CD4-positive, alpha-beta T cell treated with Interleukin-6 at 100 ng/mL for 8 hours (primary cell): ENCODE measurements at regions not wholly inside any gene's neighbourhood (a gene's known extent, or its start where the extent isn't known, plus 50 kb on each side); places are given as distances from the start of the nearest gene placed in this dataset.

Experiments
- DNase-seq: peaks from one replicate; pipeline ENCODE4 v3.0.0-alpha.2; 2020; ENCODE audit warnings: mixed read lengths, low spot score

DNA sequence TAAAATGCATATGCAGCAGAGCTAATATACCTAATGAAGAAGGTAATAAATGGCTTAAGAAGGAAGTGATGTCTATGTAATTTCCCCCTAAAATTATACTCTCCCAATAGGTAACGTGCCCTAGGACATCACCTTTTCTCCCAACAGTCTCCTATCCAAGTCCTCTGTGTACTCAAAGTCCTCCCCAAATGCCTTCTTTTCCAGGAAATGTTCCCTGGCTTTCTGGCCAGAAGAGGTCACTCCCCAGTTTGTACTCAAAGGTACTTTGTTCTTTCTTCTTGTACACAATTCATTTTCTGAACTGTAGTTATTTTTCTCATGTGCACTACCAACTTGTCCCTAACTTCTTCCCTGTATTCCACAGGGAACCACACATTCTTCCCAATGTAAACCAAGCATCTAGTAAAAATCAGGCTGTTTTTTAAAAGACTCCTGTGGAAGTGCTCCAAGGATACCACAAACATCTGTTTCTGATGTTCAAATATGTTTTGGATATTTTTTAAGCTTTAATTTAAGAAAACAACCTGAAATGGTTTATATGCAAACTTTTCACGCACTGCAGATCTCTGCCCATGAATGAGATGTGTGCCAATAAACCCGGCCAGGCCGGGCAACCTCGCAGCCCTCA, 262.3 kb upstream of the KLF14 start:
- DNase-seq = no peak

DNA sequence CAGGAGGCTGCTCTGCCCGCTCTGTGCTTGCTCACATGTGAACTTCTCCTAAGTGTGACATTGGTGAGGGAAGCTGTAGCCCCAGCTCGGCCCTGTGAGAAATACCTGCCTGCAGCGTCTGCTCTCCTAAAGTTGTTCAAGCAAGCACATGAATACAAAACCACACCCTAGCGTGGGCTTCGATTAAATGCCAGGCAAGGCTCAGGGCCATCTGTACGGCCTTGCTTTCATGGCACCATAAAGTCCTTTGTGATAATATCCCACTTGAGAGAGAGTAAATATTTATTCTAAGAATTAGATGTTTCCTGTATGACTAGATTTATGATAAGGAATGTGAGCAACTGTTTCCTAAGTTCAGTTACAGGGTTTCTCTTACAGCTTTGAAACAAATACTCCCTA, 262.8 kb upstream of the KLF14 start:
- no peak for DNase-seq

DNA sequence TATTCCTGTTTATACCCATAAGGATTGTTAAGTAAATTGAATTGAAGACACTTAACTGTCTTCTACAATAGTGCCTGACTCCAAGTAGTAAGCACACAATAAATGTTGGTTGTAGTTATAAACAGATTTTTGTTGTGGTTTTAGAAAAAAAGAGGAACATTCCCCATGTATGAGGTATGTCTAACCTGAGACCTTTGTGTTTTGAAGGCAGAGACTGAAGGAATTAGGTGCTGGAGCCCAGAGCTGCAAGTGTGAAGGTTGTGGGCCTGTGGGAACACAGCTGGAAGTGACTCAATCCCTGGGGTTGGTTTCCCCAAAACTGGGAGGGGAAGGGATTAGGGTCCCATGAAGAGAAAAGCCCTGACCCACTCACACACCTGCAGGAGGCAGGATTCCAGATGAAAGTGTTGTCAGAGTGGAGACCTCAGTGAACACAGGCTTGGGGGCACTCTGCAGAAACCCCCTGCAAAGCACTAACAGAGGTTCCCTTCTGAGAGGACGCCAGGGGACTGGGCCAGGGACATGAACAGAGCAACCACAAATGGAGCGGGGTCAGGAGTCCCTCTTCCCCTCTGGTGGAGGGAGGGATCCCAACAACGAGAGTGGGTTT, 265.1 kb upstream of the KLF14 start:
- no peak for DNase-seq

DNA sequence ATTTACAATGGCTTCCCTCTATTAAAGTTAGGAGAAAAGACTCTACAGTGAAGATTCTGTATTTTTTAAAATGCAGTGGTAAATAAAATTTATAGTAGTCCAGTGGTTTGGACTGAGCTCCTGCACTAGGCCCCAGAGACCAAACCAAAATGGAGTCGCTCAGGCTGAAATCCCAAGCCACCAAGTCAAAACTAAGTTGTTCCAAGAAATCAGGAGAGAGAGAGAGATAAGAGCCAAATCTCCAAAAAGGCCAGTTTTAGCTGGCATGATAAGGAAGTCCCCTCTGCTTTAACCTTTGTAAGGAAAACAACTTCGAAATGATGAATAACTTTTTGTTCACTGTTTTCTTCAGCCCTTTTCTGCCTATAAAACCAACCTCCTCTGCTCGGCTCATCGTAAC, 265.9 kb upstream of the KLF14 start:
- no peak for DNase-seq

DNA sequence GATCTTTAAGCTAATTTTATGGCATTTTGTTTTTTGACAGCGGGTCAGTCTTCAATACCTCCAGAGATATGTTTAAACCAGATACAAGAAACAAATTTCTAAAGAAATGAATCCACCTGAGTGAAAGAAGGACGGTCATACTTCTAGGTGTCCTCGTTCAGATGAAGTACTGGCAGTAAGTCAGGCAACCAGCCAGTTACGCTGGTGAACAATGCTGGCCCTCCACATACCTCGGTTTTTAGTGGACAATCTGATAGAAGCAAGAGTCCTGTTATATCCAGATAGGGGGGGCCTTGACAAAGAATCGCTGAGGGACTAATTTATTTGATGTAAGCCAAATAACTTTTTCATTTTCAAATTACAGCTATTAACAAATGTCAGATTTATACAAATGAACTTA, 266.4 kb upstream of the KLF14 start:
- no peak for DNase-seq

DNA sequence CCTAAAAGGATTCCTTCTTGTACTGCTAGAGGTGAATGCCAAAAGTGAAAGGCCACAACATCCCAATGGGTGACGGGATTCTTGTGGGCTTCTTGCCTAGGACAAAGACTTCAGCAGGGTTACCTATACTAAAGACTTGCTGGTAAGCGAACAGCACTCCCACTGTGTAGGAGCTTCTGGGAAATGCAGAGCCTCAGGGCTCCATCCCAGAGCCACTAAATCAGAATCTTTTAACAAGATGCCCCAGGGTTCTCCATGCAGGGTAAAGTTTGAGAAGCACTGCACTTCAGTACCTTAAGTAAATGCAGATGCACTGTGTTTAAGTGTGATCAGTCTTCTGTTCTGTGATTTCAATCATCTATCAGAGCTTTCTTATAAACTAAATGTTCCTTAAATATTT, 266.9 kb upstream of the KLF14 start:
- no peak for DNase-seq

DNA sequence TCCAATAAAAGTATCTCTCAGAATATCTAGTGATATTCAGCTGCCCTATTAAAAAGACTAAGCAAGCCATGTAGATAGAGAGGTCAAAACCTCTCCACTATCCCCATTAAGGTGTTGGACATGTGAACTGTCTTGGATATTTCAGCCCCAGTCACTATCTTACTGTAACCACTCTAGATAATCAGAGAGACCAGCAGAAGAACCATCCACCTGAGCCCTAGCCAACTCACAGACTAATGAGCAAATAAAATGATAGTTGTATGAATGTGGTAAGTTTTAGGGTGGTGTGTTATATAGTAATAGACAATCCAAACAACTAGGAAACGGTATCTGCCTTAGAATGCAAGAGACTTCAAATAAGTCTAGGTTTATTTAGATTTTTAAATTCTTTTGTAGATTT, 268.6 kb upstream of the KLF14 start:
- DNase-seq = no peak

DNA sequence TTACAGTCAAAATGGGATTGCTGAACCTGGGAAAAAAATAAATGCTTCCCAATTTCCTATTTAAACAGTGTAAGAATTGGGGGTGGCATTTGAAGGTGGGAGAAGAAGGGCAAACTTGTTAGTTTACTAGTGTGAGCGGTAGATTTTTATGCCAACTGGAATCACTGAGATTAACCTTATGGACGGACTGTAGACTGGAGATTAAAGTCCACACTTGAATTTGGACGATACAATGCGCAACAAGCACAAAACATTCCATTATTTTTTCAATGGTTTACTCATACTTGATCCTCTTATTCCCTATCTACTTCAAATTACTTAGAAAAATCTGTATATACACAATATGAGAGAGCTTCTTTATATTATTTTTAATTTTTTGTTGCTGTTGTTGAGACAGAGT, 269.6 kb upstream of the KLF14 start:
- DNase-seq = no peak

DNA sequence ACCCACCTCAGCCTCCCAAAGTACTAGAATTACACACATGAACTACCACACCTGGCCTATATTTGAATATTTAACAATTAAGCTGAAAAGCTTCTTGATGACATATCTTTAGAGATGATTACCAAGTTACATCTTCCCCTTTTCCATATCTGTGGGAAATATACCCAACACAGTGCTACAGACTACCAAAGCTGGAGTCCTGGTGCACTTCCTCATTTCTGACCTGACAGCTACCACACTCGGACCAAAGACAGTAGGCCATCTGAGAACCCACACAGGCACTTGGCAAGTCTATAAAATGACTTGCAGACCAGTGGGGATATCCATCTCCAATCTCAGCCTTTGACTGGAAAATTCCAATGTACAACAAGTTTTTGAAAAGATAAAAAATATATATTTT, 270.4 kb upstream of the KLF14 start:
- DNase-seq = no peak

DNA sequence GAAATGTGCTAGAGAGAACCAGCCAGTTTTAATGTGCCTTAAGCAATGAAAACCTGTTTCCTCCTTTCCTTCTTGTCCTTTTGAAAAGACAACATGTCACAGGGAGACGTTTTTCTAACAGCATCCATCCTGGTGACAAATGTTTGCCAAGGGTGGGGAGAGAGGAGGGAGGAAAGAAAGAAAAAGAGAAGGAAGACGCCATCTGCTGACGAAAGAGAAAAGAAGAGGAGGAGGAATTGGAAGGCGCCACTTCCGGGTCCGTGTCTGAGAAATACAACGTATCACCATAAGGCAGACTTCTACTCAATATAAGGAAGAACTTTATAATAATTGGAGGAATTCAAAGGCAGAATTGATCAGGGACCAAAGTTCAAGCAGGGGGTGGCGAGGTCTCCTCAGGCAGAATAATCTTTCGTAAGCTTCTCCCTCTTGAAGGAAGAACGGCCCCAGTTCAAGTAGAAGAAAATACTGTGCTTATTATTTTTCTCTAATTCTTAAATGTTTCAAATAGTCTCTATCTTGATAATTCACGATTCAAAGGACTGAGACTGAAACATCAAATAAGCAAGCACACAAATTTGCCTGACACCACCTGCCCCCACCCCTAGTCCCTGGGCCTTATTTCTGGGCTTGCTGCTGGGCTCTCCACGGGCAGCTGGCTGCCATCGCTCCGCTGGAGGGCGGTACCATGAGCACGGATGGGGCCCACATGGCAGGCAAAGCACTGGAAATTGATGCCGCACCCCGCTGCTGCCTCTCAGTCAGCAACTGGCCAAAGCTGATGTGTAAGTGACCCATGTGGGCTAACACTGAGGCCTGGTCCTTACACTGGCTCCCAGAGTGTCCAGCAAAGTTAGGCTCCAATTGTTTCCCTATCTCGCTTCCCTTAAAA, 273.7 kb upstream of the KLF14 start:
- peak; percentile 67 for DNase-seq

DNA sequence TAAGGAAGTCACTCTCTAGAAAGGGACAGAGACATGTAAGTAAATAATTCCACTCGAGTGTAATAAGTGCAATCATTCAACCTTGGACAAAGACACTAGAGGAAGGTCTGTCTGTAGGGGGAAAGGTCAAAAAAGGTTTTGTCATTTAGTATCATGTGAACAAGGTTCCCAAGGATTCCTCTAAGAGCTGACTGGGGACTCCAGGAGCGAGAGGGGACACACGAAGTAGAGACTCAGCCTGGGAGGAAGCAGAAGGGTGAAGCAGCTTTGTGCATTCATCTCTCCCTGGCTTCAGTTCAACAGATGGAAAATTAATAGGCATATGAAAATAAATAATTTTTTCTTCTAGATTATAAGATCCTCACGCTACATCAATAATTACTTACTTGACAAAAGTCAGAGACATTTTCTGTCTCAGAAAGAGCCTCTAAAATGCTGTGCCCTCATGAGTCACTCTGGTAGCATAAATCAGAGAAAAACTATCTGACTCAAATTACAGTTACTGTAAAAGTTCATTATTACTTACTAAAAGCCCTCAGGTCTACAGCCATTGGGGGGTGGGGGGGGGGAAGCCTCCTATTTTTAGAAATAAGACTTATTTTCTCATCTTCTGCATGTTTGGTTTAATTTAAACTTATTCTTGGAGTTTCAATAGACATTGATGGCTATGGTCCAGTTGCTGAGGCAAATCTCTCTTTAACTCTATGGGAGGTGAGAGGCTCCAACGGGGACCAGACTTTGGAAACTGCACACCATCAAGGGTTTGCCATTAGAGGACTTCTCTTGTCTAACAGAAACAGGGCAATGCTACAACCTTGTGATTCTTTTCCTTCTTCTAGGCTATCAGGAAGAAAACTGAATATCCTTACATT, 275.1 kb upstream of the KLF14 start:
- DNase-seq = no peak

DNA sequence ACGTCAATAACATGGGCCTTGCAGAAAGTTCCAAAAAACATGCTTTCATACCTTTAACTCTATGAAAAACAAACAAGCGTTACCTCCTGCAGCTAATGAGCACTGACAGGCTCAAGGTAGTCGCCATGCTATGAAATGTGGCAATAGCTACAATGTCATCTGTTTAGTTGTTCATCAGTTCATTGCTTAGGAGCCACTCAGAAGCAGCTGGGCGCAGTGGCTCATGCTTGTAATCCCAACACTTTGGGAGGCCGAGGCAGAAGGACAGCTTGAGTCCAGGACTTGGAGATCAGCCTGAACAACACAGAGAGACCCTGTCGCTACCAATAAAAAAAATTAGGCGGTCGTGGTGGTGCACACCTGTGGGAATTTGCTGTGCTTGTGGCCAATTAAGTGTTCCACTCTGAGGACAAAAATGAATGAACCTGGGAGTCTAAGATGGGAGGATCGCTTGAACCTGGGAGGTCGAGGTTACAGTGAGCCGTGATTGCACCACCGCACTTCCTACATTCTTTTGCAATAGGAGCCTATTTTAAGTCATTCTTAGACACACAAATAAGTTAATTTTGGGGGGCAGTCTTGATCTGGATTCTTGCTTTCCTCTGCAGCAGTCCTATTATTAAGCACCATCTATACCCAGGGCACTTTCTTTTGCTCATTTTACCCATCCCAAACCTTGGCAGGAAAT, 276.2 kb upstream of the KLF14 start:
- DNase-seq = no peak

DNA sequence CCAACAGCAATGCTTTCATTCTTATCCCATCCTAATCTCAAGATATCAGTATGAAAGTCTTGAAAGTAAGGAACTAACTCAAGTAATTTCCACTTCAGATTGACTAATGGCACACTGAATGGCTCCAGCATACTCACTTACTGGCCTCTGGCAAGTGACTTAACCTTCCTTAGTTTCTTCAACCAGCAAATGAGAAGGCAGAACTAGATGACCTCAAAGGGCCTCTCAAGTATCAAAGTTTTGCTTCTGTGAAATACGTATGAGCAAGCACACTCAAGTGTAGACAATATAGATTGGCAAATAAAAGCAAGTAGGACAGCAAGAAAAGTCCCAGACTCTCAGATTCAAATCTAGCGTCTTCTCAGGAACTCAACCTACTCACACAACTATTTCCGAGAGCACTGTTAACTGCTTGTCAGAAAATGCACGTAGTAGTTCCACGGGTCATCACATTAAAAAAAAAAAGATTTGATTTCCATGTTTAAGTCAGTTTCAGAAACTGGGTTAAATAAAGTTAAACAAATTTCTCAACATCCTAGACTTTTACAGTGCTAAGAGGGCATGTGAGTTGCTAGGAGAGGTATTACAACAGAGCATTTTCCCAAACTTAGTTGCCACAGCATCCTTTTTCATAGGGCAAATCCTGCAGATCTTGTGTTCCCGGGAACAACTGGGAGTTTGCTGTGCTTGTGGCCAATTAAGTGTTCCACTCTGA, 276.9 kb upstream of the KLF14 start:
- no peak for DNase-seq

DNA sequence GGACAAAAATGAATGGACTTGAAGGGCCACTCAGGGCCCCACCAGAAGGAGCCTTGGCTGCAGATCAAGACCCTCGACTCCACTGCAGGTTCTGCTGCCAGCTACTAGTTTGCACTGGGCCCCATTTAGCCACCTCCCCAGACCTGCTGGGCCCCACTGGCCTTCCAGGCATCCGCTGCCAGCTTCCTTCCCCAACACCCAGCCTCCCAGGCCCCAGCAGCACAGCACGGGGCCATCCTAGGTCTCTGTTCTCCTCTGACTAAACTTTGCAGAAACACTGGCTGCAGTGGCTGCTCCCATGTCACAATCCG, 277.4 kb upstream of the KLF14 start:
- no peak for DNase-seq

DNA sequence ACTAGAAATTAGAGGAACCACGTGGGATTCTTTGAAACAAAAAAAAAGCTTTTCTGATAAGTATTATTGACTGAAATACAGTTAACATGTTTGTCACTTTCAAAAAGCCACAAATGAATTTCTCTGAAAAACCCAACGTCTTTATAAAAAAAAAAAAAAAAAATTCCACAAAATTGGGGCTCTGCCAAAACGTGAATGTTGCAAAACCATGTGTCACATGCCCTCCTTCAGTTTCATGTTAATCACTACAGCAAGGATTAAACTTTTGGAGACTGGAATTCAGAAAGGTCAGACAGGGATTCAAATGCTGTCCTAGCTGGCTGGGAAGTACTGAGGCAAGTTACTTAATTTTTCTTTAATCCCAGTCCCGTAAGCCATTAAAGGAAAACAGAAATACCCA, 278.0 kb upstream of the KLF14 start:
- peak; percentile 41 for DNase-seq

DNA sequence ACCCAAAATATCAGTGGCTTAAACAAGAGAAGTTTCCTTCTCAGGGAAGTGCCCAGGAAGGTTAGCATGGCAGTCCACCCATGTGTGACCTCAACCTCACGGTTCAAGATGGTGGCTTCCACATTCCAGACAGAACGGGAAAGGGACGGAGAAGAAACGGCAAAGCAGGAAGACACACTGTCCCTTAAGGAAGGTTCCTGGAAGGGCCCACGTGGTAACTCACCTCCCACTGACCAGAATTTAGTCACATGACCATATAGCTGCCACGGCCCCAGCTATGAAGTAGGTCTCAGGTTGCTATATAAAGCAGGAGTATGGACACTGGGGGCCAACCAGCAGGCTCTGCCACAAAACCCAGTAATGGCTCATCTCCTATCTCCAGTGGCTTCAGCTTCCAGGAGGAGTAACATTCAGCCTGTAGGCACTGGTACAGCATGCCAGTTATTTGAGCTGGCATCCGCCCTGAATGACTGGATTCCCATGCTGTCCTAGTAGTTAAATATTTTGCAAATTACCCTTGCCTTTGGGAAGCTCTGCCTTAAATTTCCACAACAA, 278.5 kb upstream of the KLF14 start:
- no peak for DNase-seq

DNA sequence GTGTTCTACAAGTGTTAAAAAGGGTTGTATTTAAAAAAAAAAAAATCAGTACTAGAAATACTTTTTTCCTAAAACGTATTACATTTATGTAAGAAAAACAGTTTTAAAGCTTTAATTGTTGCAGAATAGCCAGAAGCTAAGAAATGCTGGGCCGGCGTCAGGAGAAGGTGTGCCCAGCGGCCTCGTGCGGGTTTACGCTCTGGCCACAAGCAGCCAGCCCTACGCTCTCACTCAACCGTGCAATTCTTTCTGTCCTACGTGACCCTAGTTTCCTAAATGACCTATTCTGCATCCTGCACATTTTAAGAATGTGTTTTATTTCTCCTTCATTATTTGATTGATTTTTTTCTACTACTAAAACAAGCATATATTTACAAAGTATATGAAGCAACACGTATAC, 279.7 kb upstream of the KLF14 start:
- no peak for DNase-seq

DNA sequence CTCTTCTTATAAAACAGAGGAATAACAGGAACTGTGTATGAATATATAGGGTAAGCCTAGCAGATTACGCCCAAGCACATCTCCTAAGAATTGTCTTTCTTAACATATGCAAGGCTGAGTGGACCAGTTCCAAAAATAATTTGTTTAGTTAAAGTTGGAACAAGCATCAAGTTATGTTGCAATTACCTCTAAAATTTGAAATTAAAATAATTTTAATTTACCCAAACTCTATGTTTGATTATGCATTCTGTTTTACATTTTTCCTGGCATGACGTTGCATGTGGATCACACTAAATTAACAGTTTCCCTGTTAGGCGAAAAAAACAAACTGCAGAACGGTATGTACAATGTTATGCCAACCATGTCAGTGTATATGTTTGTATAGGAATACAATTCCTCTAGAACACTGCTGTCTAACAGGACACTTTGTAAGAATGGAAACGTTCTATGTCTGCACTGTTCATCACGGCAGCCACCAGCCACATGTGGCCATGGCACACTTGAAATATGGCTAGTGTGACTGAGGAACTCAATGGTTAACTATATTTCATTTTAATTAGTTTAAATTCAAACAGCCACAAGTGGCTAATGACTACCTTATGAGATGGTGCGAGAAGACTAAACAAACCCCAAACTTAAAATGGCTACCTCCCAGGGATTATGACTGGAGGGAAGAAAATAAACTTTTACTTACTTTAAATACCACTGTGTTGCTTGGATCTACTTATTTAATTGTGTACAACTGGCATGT, 281.1 kb upstream of the KLF14 start:
- no peak for DNase-seq

DNA sequence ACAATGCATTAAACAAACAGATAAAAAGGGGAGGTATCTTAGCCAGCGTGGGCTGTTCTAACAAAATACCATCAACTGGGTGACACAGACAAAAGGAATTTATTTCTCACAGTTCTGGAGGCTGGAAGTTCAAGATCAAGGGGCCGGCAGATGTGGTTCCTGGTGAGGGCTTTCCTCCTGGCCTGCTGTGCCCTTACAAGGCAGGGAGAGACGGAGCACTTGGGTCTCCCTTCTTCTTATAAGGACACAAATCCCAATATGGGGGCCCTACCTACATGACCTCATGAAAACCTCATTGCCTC, 281.6 kb upstream of the KLF14 start:
- DNase-seq = no peak

DNA sequence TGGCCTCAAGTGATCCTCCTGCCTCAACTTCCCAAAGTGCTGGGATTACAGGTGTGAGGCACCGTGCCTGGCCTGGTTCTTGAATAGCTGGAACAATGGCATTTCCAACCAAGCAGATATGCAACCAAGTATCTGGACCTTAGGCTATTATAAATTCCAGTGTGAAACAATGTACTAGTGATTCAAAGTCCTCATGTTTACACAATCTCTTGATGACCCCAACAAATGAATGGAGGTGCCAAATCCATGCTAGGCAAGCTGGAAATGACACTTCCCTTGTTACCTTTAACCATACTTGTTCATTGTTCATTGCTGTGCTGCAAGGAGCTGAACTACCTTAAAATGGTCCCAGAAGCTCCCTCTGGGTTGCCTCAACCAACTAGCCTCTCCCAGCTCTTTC, 282.2 kb upstream of the KLF14 start:
- no peak for DNase-seq

DNA sequence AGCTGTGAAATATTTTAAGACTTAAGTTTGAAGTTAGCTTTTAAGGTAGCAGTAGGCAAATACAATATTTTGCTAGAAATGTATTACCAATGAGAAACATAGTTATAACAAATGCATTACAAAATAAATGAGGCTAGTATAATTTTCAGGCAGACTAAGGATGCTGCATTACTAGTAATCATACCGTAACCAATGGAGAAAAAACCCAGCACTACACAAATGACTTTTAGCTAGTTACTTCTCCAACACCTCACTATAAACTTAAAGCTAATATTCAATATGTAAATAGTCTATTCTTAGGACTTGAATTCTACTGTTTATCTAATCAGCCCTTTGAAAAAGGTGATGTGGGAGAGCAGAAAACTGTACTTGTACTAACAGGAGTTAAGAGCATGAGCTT, 285.3 kb upstream of the KLF14 start:
- no peak for DNase-seq
